Thyroid gland (tissue), 4 donors: ENCODE measurements at regions not wholly inside any gene's neighbourhood (a gene's known extent, or its start where the extent isn't known, plus 50 kb on each side); places are given as distances from the start of the nearest gene placed in this dataset.
A peak's percentile ranks its signal among the peaks of the same experiment; 100 is the strongest.

Experiments used
- DNase-seq, 2 donors: peaks; one replicate each; pipeline ENCODE4 v3.0.0-alpha.2; 2019
- H3K27ac ChIP-seq, 3 donors: fragments of 200-600 bp; sonication (generic); 1 replicate in 2 of 3; 2 replicates in 1 of 3; pipeline ENCODE4 v1.5.1; 2016 to 2019; ENCODE audit warnings: mild to moderate bottlenecking in 1 of 3, moderate library complexity in 1 of 3
- H3K27me3 ChIP-seq: fragments of 200-600 bp; sonication (generic); one replicate; pipeline ENCODE4 v1.5.1; 2019
- H3K36me3 ChIP-seq, 2 donors: fragments of 200-600 bp; sonication (generic); one replicate each; pipeline ENCODE4 v1.5.1; 2016 to 2019
- H3K4me1 ChIP-seq, 2 donors: fragments of 200-600 bp; sonication (generic); one replicate each; pipeline ENCODE4 v1.5.1; 2017 to 2019
- H3K4me3 ChIP-seq, 3 donors: fragments of 200-600 bp; sonication (generic); replicated peaks in 1 of 3; 1 replicate in 2 of 3; 2 replicates in 1 of 3; pipeline ENCODE4 v1.5.1; 2016; ENCODE audit warnings: mild to moderate bottlenecking in 1 of 3
- H3K9me3 ChIP-seq: fragments of 200-600 bp; sonication (generic); one replicate; pipeline ENCODE4 v1.5.1; 2017
- POLR2A ChIP-seq, 2 donors: fragments of 450-650 bp; IDR thresholded peaks; one replicate each; pipeline ENCODE4 v1.6.1; 2017; ENCODE audit warnings: antibody characterized with exemption in 2 of 2, mild to moderate bottlenecking in 2 of 2, moderate library complexity in 1 of 2
- whole genome bisulfite sequencing, 2 donors: methylation state at CpG; one replicate each; pipeline ENCODE4 v1.1.5; 2017; 5-methylcytosine and 5-hydroxymethylcytosine counted together
- intact Hi-C: fragments of 100-400 bp; cut with DNase I; formaldehyde crosslinking; loops from one replicate; pipeline ENCODE4 v1.15.1; 2023
- TF ChIP-seq, protein P1 (sequence below), 6 experiments: fragments of 200-600 bp in 3 of 6; fragments of 450-650 bp in 3 of 6; sonication (generic) in 3 of 6; IDR thresholded peaks; one replicate each; pipeline ENCODE4 v1.5.1; 2016 to 2019; ENCODE audit warnings: antibody characterized with exemption in 6 of 6, mild to moderate bottlenecking in 2 of 6, inconsistent platforms in 1 of 6, moderate library complexity in 1 of 6

DNA sequence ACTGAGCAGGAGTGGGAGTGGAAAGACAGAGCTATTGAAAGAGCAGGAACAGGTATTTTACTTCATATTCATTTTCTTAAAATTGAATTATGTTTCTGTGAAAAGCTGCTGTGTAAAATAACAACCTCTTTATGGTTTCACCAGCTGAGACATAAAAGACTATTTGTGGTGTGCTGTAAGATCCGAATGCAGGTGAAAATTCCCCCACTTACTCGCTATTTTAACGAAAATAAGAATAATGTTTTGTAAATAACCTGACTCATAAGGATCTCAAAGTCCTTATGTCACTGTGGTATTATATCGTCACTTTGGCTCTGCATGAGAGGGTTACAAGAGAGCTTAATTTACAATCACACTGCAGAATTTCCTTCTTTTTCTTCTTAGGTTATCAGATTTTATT lies 65.3 kb upstream of the NFIB start:
- H3K4me1 ChIP-seq = no peaks in the 10 kb centered on the region
- H3K4me3 ChIP-seq = no peak overlapping the region
- 94 to 95% methylated on average over 4 of the region's 4 CpGs for WGBS, 2 donors
- no peak for DNase-seq
- intact Hi-C loops = no loop called here
- no peaks in the 10 kb centered on the region for H3K27me3 ChIP-seq
- TF ChIP-seq, protein P1, sequence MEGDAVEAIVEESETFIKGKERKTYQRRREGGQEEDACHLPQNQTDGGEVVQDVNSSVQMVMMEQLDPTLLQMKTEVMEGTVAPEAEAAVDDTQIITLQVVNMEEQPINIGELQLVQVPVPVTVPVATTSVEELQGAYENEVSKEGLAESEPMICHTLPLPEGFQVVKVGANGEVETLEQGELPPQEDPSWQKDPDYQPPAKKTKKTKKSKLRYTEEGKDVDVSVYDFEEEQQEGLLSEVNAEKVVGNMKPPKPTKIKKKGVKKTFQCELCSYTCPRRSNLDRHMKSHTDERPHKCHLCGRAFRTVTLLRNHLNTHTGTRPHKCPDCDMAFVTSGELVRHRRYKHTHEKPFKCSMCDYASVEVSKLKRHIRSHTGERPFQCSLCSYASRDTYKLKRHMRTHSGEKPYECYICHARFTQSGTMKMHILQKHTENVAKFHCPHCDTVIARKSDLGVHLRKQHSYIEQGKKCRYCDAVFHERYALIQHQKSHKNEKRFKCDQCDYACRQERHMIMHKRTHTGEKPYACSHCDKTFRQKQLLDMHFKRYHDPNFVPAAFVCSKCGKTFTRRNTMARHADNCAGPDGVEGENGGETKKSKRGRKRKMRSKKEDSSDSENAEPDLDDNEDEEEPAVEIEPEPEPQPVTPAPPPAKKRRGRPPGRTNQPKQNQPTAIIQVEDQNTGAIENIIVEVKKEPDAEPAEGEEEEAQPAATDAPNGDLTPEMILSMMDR (IDR thresholded peaks at IDR 0.05) = no peak
- TF ChIP-seq POLR2A (IDR thresholded peaks at IDR 0.05) = no peak
- H3K9me3 ChIP-seq = no peaks in the 10 kb centered on the region
- no peaks in the 10 kb centered on the region for H3K36me3 ChIP-seq
- H3K27ac ChIP-seq = no peak overlapping the region

DNA sequence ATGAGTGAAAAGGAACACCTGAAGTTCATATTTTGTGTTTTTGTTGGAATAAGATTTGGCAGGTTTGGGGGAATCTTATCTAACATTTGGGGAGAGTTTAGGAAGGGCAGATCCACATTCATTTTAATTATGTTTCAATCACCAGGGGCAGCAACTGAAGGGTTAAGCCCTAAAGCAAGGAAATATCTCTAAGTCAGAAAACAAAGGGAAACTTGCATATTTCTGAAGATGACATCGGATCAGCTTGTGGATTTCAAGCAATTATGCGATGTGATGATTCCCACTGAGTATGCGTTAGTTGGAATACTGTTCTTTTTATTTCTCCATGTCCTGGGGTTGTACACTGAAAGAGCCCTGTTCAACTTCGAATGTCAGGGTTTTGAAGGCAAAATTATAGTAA lies 59.8 kb upstream of the NFIB start:
- 81 to 86% methylated on average over 4 of the region's 4 CpGs for WGBS, 2 donors
- Histone ChIP-seq H3K27ac (peak overlapping the region in 2 of 3 donors; percentile 37 to 68), H3K4me3 (no peak overlapping the region), H3K27me3 (no peaks in the 10 kb centered on the region), H3K4me1 (peaks cover 5 to 22% of the 10 kb centered on the region in 2 donors), H3K36me3 (no peaks in the 10 kb centered on the region), H3K9me3 (no peaks in the 10 kb centered on the region)
- TF ChIP-seq, protein P1 (IDR thresholded peaks at IDR 0.05) = no peak
- no peak for TF ChIP-seq POLR2A (IDR thresholded peaks at IDR 0.05)
- intact Hi-C loops = no loop called here
- no peak for DNase-seq

DNA sequence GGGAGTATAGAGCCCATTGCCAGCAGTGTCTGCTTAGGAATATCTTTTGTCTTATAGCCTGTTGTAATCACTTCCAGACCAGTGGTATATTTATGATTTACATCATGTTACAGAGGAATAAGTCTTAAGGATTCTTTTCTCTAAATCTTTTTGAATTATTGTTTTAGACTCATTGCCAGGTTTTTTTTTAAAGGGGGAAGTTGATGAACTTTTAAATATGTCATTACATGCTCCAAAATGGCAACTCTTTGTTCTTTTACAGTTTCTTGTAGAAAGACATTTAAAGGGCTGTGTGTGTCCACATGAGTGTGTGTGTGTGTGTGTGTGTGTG lies 59.4 kb upstream of the NFIB start:
- H3K36me3 ChIP-seq = no peaks in the 10 kb centered on the region
- no peak for TF ChIP-seq POLR2A (IDR thresholded peaks at IDR 0.05)
- TF ChIP-seq, protein P1 (IDR thresholded peaks at IDR 0.05) = no peak
- H3K4me3 ChIP-seq = no peak overlapping the region
- peaks cover 5 to 22% of the 10 kb centered on the region in 2 donors for H3K4me1 ChIP-seq
- DNase-seq = no peak
- H3K27me3 ChIP-seq = no peaks in the 10 kb centered on the region
- intact Hi-C loops = no loop called here
- H3K27ac ChIP-seq = peak overlapping the region; percentile 14 to 68 (median 37)
- no peaks in the 10 kb centered on the region for H3K9me3 ChIP-seq

DNA sequence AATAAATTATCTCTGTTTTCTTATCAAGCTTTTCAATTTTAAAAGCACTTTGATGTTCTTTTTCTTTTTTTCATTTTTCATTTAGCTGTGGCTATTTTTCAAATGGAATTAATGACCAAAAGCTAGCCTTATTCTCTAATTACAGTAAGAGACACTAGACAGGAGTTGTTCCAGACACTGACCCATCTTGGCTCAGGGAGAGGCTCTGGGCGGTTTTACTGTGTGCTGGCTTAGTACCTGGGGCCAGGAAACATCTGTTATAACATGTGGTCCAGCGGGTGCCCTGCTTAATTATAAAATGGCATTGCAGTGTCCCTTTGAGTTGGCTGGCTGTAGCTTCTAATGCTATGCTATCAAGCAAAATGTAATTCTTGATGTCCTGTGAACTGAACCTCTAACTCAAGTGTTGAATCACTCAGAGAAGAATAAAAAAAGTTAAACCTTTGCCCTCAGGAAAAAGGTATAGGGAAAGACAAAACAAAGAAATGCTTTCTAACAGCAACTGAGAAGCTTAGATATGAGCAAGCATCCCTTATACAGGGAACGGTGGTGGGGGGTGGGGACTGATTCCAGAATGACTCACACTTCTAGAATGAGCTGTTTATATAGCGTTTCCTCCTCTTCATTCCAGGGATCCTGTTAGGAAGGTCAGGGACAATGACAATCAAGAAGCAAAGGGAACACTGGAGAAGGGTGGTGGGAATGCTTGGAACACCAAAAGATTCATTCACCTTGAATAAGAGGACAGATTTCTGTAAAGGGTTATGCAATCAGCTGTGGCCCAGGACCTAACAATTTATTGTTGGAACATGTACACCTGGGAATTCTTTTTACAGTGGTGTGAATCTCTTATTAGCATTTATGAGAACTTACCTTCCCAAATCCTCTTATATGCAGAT lies 58.7 kb upstream of the NFIB start:
- 29 to 35% methylated on average over 4 of the region's 4 CpGs for WGBS, 2 donors
- TF ChIP-seq POLR2A (IDR thresholded peaks at IDR 0.05) = no peak
- TF ChIP-seq, protein P1 (IDR thresholded peaks at IDR 0.05) = no peak
- H3K4me3 ChIP-seq = no peak overlapping the region
- peak; percentile 72 to 80 for DNase-seq
- no peaks in the 10 kb centered on the region for H3K36me3 ChIP-seq
- peak overlapping the region; percentile 14 to 68 (median 37) for H3K27ac ChIP-seq
- intact Hi-C loops = no loop called here
- H3K4me1 ChIP-seq = peaks cover 5 to 22% of the 10 kb centered on the region in 2 donors
- H3K27me3 ChIP-seq = no peaks in the 10 kb centered on the region
- no peaks in the 10 kb centered on the region for H3K9me3 ChIP-seq

DNA sequence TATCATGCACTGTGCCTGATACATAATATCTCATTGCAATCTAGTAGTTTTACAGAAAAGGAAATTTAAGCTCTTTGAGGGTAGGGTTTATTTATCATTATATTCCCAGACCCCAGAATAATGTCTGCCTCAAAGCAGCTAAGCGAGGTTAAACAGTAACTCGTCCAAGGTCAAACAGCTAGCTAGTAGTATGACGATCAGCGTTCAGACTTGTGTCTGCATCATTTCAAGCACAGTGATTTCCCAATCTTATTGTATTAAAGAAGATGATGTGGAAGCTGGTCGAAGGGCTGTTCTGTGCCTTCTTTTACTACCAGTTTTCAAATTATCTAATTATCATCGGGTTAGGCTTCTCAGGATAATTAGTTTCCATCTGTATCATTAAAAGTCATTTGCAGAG lies 55.1 kb upstream of the NFIB start:
- DNase-seq = no peak
- Histone ChIP-seq H3K36me3 (no peaks in the 10 kb centered on the region), H3K4me1 (peaks cover 5 to 22% of the 10 kb centered on the region in 2 donors), H3K9me3 (no peaks in the 10 kb centered on the region), H3K27ac (no peak overlapping the region), H3K4me3 (no peak overlapping the region), H3K27me3 (no peaks in the 10 kb centered on the region)
- no peak for TF ChIP-seq POLR2A (IDR thresholded peaks at IDR 0.05)
- TF ChIP-seq, protein P1 (IDR thresholded peaks at IDR 0.05) = no peak
- intact Hi-C loops = no loop called here
- 95 to 96% methylated on average over 6 of the region's 6 CpGs for WGBS, 2 donors
